Activated CD4-positive, CD25-positive, alpha-beta regulatory T cell treated with anti-CD3 and anti-CD28 coated beads, Interleukin-2, amount 50 U/mL, for 72 hours (primary cell): ENCODE measurements at regions not wholly inside any gene's neighbourhood (a gene's known extent, or its start where the extent isn't known, plus 50 kb on each side); places are given as distances from the start of the nearest gene placed in this dataset.

Experiments
- DNase-seq: peaks from one replicate; pipeline ENCODE4 v3.0.0; 2021

GRCh38 chr21:17440969-17441368 is 71.9 kb upstream of the CXADR start:
- no peak for DNase-seq

GRCh38 chr21:17441370-17441769 is 71.5 kb upstream of the CXADR start:
- no peak for DNase-seq

- DNase-seq, result no peak
Observed at GRCh38 chr21:17442165-17442564, 70.7 kb upstream of the CXADR start.

GRCh38 chr21:17444828-17445227 is 68.0 kb upstream of the CXADR start:
- DNase-seq, result no peak

- DNase-seq, result no peak
Observed at GRCh38 chr21:17446737-17447136, 66.1 kb upstream of the CXADR start.

GRCh38 chr21:17449701-17450100 is 63.1 kb upstream of the CXADR start:
- no peak for DNase-seq

GRCh38 chr21:17451364-17451891 is 61.4 kb upstream of the CXADR start:
- no peak for DNase-seq

GRCh38 chr21:17454315-17455027 is 58.4 kb upstream of the CXADR start:
- peak; percentile 32 for DNase-seq

- no peak for DNase-seq
Observed at GRCh38 chr21:17455028-17455353, 57.9 kb upstream of the CXADR start.

GRCh38 chr21:17455451-17455850 is 57.4 kb upstream of the CXADR start:
- no peak for DNase-seq

- DNase-seq, result no peak
Observed at GRCh38 chr21:17458279-17458678, 54.6 kb upstream of the CXADR start.

GRCh38 chr21:17460094-17460493 is 52.7 kb upstream of the CXADR start:
- no peak for DNase-seq

- DNase-seq, result no peak
Observed at GRCh38 chr21:17461014-17461413, 51.8 kb upstream of the CXADR start.

GRCh38 chr21:17461582-17461981 is 51.3 kb upstream of the CXADR start:
- no peak for DNase-seq

- no peak for DNase-seq
Observed at GRCh38 chr21:17462276-17462981, 50.4 kb upstream of the CXADR start.
